ENCODE measurements at regions not wholly inside any gene's neighbourhood (a gene's known extent, or its start where the extent isn't known, plus 50 kb on each side); places are given as distances from the start of the nearest gene placed in this dataset.

DNA sequence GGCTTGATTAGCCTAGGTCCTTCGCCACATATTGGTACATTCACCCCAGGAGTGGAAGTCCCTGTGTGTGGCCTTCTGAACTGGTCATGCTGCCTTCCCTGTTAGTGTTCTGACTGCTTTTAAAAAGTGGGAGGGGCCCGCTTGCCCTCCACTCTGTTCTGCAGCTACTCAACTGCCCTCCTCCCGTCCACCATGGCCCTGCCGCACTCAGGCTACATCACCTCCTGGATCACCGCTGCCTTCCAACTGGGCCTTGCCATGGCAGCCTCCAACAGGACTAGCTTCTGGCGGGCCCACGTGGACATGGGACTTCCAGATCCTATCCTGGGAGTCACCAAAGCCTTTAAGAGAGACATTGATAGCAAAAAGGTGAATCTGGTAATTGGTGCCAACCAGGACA, 152.1 kb upstream of the USP24 start:
- TF ChIP-seq, protein P1, sequence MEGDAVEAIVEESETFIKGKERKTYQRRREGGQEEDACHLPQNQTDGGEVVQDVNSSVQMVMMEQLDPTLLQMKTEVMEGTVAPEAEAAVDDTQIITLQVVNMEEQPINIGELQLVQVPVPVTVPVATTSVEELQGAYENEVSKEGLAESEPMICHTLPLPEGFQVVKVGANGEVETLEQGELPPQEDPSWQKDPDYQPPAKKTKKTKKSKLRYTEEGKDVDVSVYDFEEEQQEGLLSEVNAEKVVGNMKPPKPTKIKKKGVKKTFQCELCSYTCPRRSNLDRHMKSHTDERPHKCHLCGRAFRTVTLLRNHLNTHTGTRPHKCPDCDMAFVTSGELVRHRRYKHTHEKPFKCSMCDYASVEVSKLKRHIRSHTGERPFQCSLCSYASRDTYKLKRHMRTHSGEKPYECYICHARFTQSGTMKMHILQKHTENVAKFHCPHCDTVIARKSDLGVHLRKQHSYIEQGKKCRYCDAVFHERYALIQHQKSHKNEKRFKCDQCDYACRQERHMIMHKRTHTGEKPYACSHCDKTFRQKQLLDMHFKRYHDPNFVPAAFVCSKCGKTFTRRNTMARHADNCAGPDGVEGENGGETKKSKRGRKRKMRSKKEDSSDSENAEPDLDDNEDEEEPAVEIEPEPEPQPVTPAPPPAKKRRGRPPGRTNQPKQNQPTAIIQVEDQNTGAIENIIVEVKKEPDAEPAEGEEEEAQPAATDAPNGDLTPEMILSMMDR (IDR thresholded peaks at IDR 0.05; ENCODE audit: insufficient read depth, low read length), result no peak
- TF ChIP-seq SPI1 (IDR thresholded peaks at IDR 0.05; ENCODE audit: borderline replicate concordance, low read depth) (no peak), POLR2AphosphoS5 (IDR thresholded peaks at IDR 0.05; ENCODE audit: low read depth) (no peak)
- TF ChIP-seq, protein P2, sequence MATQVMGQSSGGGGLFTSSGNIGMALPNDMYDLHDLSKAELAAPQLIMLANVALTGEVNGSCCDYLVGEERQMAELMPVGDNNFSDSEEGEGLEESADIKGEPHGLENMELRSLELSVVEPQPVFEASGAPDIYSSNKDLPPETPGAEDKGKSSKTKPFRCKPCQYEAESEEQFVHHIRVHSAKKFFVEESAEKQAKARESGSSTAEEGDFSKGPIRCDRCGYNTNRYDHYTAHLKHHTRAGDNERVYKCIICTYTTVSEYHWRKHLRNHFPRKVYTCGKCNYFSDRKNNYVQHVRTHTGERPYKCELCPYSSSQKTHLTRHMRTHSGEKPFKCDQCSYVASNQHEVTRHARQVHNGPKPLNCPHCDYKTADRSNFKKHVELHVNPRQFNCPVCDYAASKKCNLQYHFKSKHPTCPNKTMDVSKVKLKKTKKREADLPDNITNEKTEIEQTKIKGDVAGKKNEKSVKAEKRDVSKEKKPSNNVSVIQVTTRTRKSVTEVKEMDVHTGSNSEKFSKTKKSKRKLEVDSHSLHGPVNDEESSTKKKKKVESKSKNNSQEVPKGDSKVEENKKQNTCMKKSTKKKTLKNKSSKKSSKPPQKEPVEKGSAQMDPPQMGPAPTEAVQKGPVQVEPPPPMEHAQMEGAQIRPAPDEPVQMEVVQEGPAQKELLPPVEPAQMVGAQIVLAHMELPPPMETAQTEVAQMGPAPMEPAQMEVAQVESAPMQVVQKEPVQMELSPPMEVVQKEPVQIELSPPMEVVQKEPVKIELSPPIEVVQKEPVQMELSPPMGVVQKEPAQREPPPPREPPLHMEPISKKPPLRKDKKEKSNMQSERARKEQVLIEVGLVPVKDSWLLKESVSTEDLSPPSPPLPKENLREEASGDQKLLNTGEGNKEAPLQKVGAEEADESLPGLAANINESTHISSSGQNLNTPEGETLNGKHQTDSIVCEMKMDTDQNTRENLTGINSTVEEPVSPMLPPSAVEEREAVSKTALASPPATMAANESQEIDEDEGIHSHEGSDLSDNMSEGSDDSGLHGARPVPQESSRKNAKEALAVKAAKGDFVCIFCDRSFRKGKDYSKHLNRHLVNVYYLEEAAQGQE (IDR thresholded peaks at IDR 0.05; ENCODE audit: insufficient replicate concordance, low read depth), result no peak
